Head of caudate nucleus (tissue), 42 donors: ENCODE measurements at regions not wholly inside any gene's neighbourhood (a gene's known extent, or its start where the extent isn't known, plus 50 kb on each side); places are given as distances from the start of the nearest gene placed in this dataset.
"Not testable (repeated sequence)": the region's sequence is repeated elsewhere in the genome, so short reads cannot be mapped to it uniquely, and the experiment has no call there.

Experiments used
- DNase-seq, 42 donors: peaks; one replicate each; pipeline versions ENCODE4 v3.0.0 to v3.0.0-alpha.2; 2020 to 2021; ENCODE audit warnings: mixed read lengths in 7 of 42
- intact Hi-C: fragments of 100-400 bp; cut with DNase I; formaldehyde crosslinking; loops from one replicate; pipeline ENCODE4 v1.15.0; 2022

DNA sequence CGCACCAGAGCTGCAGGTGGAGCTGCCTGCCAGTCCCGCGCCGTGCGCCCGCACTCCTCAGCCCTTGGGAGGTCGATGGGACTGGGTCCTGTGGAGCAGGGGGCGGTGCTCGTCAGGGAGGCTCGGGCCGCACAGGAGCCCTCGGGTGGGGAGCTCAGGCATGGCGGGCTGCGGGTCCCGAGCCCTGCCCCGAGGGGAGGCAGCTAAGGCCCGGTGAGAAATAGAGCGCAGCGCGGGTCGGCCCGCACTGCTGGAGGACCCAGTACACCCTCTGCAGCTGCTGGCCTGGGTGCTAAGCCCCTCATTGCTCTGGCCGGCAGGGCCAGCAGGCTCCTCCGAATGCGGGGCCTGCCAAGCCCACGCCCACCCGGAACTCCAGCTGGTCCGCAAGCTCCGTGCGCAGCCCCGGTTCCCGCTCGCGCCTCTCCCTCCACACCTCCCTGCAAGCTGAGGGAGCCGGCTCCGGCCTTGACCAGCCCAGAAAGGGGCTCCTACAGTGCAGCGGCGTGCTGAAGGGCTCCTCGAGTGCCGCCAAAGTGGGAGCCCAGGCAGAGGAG, 403.7 kb upstream of the KLHL1 start:
- DNase-seq, intact Hi-C loops: not testable (repeated sequence)

DNA sequence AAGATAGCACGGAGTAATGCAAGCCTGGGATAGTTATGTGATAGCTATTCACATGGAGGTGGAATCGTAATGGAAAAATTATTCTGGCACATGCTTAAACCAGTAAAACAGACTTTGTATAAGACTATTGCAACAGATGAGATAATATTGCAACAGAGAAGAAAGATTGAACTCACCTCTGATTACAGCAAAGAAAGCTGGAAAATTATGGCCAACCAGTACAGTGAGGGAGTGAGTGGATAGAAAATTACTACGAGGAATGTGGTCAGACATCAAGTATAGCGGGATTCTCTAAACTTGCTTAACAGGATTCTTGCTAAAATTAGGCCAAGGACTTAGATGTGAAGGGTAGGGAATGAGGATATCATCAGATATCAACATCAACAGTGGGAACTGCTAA, 397.6 kb upstream of the KLHL1 start:
- DNase-seq, result no peak
- intact Hi-C loops, result no loop called here

DNA sequence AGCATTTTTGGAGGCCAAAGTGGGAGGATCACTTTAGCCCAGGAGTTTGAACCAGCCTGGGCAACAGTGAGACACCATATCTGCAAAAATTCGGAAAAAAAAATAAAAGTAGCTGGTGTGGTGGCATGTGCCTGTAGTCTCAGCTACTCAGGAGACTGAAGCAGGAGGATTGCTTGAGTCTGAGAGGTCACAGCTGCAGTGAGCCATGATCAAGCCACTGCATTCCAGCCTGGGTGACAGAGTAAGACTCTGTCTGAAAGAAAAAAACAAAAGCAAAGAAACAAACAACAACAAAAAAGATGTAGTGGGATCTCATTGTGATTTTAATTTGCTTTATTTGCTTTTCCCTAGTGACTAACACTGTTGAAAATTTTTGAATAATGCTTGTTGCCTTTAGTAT, 394.7 kb upstream of the KLHL1 start:
- intact Hi-C loops, result no loop called here
- DNase-seq, result no peak

DNA sequence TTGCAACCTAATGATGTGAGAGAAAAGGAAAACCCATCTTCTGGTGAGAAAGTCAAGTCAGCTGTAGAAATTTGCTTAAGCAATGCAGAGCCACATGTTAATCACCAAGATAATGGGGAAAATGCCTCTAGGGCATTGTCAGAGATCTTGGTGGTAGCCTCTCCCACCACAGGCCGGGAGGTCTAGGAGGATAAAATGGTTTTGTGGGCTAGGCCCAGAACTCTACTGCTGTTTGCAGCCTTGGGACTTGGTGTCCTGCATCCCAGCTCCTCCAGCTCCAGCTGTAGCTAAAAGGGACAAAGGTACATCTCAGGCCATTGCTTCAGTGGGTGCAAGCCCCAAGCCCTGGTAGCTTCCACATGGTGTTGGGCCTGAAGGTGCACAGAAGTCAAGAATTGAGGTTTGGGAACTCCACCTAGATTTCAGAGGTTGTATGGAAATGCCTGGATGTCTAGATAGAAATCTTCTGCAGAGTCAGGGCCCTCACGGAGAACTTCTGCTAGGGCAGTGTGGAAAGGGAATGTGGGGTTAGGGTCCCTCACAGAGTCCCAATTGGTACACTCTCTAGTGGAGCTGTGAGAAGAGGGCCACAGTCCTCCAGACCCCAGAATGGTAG, 382.2 kb upstream of the KLHL1 start:
- no peak for DNase-seq
- intact Hi-C loops, result no loop called here

DNA sequence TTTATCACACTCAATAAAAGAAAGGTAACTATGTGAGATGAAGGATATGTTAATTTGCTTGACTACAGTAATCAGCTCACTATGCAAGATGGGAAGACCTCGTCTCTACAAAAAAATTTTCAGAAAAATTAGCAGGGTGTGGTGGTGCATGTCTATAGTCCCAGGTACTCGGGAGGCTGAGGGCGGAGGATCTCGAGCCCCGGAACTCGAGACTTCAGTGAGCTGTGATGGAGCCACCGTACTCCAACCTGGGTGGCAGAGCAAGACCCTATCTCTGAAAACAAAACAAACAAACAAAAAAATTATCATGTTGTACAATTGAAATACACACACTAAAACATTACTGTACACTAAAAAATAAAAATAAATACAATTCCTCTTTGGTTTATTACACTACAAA, 376.7 kb upstream of the KLHL1 start:
- no peak for DNase-seq
- intact Hi-C loops, result no loop called here

DNA sequence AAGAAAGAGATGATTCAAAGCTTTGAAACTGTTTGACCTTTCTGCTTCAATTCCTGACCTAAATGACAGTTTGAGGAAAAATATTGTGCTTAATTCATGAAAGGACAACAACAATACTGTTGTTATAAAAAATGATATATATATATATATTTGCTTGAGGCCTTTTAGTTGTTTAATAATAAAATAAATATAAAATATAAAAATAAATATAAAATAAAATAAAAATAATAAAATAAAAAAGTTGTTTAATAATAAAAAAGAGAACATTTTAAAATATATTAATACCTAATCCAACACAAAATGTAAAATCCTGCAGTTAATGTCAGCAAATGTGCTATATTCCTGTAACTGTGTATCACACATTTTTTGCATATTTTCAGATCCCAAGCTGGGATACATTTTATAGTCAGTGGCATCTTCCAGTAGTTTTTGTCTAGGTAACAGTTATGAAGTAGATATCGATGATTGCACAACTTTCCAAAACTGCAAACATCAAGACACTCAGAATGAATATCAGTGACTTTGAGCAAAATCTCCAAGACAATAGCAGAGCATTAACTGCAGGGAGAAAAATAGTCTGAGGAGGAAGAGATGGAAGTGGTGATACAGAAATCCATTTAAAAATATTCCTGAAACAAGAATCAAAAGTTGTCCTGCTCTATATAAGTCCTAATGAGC, 375.5 kb upstream of the KLHL1 start:
- intact Hi-C loops, result no loop called here

DNA sequence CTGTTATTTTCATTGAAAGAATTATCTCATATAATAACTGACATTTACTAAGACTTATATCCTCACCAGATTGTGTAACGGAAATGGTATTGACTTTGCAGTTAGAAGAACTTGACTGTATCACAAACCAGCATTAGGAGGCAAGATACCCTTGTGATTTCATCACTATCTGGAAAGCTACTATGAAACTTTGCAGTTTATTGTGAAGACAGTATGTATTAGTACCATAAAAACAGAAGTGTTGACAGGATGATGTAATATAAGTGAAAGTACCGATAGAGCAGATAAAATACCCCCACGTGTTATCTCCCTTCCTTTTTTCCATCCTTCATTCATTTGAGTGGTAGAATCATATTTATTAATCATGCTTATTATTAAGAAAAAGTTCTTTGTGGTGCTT, 365.7 kb upstream of the KLHL1 start:
- DNase-seq, result no peak
- intact Hi-C loops, result no loop called here

More for the DNA sequence above, 375.5 kb upstream of the KLHL1 start:
- DNase-seq, result no peak

DNA sequence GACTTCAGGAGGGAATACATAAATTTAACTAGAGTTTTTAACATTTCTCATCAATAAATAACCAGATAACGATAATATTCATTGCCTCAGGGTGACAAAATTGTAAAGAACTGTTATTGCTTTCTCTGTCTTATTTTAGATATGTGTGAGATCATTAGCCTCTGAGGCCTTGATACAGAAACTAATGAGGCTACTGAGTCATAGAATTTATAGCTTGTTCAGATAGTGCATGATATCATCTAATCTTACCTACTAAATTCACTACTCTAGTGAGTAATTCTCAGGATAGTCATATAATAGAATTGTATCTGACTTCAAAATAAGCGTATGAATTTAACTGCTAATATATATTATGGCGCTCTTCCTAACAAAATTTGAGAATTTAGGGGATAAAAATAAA, 360.8 kb upstream of the KLHL1 start:
- intact Hi-C loops, result no loop called here
- DNase-seq, result no peak

DNA sequence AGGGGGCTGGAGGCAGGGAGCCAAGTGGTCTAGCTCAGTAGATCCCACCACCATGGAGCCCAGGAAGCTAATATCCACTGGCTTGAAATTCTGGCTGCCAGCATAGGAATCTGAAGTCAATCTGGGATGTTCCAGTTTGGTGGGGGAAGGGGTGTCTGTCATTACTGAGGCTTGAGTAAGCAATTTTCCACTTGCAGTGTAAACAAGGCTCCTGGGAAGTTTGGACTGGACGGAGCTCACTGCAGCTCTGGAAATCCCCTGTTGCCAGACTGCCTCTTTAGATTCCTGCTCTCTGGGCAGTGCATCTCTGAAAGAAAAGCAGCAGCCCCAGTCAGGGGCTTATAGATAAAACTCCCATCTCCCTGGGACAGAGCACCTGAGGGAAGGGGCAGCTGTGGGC, 349.2 kb upstream of the KLHL1 start:
- no peak for DNase-seq

DNA sequence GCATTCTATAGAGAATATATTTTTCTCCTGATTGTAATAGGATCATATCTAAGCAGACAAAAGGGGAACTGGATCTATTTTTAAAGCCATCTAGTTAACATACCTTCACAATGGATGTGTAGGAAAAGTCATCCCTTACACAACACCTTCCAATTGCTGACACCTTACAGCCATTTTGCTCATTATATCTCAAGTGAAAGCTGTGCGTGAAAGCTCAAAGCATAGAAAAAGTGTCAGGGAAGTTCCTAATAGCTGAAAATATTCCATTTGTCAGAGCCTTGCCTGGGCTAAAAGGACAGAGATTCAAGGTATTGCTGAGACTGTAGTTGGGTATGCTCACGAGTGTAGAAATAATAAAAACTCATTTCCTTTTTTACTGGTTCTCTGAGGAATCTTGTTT, 340.6 kb upstream of the KLHL1 start:
- no peak for DNase-seq
- intact Hi-C loops, result no loop called here

More for the DNA sequence above, 349.2 kb upstream of the KLHL1 start:
- intact Hi-C loops, result no loop called here

DNA sequence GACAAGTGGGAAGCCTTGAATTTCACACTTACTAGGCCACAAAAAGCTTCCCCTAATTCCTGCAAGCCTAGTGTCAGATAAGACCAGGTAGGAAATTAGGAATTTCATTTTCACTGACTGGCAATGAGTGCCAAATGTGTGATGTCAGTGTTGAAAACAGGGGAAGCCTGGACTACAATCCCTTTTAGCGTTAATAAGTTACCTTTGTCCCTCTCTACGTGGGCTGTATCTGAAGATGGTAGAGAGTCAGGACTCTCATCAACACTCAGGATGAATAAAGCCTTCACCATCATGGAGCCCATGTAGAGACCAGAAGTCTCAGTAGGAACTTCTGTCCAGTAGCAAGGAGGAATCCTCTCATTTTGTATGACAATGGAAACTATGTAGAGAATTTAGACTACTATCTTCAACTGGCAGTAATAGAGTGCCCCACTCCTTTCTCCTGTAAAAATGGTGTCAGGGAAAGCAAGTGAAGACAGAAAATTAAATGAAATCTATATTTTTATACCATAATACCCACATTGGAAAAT, 324.1 kb upstream of the KLHL1 start:
- intact Hi-C loops, result no loop called here
- DNase-seq, result no peak

DNA sequence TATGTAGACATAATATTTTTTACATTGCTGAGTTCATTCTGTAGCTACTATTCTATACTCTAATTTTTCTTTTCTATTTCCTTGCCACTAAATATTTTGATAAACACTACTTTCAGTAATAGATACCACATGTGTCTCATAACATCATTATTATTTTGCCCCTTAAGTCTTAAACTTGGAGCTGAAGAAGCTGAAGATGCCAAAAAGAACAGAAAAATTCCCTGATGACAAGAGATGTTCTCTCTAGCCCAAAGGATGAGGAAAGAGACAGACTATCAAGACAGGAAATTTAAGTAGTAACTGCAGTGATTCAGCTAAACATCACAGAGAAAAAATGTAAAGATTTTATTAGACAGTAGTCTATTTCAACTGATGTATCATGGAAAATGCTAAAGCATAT, 322.0 kb upstream of the KLHL1 start:
- DNase-seq, result no peak
- intact Hi-C loops, result no loop called here

DNA sequence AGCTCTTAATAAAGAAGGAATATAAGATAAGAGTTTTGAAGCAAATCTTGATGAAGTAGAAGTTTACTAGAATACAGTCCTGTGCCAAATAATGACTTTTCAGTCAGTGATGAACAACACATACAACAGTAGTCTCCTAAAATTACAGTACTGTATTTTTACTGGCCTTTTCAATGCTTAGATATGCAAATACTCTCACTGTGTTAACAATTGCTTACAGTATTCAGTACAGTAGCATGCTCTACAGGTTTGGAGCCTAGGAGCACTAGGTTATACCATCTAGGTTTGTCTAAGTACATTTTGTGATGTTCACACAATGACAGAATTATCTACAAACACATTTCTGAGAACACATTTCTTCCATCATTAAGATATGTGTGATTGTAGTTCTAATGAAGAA, 316.7 kb upstream of the KLHL1 start:
- DNase-seq, result no peak
- intact Hi-C loops, result no loop called here

DNA sequence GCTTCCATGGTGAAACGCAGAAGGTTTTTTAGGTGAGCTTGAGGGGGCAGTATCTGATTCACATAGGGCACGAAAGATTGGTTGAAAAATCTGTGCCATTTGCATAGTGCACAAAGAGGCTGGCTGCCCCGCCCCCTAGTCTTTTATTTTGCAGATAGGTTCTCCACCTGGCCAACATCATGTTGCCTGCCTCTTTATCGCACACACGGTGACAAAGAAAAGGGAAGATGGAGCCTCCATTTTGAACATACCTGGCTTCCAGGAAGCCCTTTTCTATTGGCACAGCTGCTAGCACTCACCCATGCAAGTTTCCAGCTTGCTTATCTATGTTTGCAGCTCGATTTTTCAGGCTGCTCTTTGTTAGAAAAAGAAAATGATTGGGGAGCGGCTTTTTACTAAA, 316.2 kb upstream of the KLHL1 start:
- intact Hi-C loops, result no loop called here
- no peak for DNase-seq

DNA sequence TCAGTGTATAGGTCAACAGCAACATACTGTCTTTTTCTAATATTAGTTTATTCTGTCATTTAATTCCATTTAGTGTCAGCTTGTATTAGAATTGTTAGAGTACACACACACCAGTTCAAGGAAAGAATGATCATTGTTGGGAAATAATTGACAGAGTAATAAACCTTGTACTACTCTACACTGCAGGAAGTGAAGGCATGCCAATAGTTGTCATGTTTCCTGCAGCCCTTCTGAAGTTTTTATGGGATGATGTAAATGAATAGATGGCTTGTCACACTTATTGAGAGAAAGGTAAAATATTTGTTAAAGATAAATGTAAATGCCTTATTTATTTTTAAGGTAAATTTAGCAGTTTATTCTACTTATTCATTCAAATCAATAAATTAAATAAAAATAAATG, 306.9 kb upstream of the KLHL1 start:
- DNase-seq, result no peak
- intact Hi-C loops, result no loop called here

DNA sequence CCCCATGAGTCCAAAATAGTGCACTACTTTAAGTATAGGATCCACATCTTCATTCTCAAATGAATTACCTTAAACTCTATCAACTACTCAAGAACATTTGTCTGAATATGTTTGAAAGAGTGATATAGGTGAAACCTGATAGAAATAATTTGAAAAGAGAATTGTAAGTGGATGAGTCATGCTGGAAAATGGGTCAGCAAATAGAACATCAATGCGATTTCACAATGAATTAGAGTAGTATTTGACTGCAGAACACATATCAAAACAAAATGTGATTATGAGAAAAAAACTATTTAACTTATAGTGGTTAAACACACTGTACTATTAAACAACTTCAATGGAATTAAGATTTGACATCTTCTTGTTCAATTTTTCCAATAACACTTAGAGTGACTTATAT, 300.6 kb upstream of the KLHL1 start:
- DNase-seq, result no peak
- intact Hi-C loops, result no loop called here

DNA sequence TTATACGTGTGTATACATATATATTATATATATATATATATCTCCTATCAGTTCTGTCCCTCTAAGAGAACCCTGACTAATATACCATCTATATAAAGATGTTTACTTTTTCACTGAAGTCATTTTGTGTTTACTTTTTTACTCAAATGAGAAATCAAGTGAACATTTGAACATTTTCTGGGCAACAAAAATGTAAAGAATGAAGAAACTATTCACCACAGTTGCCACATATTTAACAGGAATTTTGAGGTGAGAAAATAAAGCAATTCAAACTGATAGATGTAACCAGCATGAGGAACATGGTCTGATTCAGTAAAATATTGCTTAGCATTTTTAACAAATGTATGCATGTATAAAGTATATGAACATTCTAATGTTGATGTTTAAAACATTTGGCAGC, 299.2 kb upstream of the KLHL1 start:
- intact Hi-C loops, result no loop called here
- no peak for DNase-seq

DNA sequence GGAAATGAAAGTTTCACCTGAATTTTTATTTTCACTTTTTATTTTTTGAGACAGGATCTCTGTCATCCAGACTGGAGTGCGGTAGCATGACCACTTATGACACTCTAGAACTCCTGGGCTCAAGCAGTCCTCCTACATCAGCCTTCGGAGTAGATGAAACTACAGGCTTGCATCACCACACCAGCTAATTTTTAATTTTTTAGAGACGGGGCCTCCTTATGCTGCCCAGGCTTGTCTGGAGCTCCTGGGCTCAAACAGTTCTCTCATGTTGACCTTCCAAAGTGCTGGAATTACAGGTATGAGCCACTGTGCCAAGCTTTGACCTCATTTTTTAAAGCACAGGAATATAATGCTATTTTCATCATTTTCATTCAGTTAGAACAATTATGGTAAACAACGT, 297.0 kb upstream of the KLHL1 start:
- no peak for DNase-seq
- intact Hi-C loops, result no loop called here

DNA sequence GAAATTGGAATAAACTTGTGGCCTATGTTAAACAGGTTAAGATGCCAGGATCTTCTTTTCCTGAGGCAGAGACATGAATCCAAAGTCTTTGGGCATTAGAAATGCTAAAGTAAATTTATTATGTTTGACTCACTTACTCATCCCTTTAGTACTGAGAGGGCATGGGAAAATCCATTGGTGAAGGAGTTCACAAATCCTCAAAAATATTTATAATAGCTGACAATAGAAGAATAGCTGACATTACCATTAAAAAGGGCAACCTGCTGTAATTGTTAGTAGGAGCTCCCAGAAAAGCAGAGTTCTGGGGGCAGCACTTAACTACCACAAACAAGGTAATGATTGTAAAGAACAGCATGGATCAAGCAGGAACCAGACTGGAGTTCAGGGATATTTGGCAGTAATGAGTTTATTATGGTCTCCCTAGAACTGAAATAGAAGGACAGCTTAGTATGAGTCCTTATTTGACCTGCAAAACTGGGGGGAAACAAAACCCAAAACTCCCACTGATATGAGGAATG, 285.8 kb upstream of the KLHL1 start:
- intact Hi-C loops, result no loop called here
- DNase-seq, result no peak

DNA sequence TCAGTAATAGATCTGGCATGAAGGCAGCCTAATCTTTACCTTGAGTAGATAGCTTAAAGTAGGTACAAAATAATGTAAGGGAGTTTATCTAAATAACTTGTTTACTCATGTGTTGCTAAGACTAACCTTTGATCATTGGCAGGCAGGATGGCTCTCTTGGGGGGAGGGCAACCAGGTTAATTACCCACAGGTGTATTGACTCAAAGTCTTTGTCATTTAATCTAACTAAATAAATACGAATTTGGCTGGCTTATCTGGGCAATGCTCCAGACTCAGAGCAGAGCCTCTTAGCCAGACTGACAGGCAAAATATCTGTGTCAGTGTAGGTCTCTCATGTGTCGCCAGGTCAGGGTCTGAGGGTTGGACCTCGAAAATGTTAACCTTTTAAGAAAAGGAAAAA, 283.4 kb upstream of the KLHL1 start:
- no peak for DNase-seq
- intact Hi-C loops, result no loop called here

DNA sequence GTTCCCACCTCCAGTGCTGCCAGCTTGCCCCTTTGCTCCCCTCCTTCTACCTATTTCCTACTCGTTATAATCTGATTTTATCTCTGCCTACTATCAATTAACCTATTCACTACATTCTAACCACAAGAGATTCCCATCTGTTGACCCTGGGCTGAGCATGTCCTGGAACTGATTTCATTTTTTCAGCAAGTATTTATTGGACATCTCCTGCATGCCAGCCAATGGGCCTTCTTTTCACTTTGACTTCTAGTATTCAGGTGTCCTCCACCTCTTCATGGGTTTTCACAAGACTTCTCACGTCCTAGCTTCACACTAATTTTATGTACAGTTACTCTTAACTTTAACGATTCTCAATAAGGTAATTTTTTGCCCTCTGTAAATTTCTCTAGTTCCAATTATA, 282.7 kb upstream of the KLHL1 start:
- DNase-seq, result no peak
- intact Hi-C loops, result no loop called here
